ENCODE measurements at regions not wholly inside any gene's neighbourhood (a gene's known extent, or its start where the extent isn't known, plus 50 kb on each side); places are given as distances from the start of the nearest gene placed in this dataset.

DNA sequence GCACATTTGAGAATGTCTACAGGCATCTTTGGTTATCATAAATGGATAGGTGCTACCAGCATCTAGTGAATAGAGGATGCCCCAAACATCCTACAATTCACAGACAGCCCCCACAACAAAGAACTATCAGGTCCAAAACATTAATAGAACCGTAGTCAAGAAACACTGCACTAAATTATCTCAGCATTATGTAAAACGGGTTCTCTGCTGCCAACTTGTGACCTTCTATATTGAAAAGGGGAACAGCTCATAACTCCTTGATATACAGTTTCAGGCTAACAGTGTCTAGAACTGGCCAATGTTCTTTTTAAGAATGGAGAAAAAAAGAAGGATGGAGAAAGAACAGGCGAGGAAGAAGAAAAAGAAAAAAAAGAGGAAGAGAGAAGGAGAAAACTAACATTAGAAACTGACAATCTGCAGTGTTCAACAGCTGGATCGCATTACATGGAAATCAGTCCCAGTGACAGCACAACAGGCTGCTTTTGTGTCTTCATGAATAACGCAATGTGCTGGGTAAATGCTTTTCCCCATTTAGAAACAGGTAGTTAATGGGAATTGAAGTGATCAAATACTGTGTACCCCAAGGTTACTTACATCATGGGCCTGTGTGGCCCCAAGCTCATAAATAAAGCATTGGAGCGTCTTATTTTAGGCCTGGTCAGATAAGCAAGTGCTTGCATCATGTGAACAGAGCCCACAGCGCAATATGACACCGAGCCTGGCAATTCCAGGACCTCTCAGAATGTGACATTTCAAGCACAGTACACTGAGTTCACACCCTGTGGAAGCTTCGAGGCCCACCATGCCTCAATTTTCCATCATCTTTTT, 339.5 kb downstream of the DHX15 start:
- DNase-seq (ENCODE audit: low spot score) = no peak

- DNase-seq (ENCODE audit: low spot score) = no peak
Measured at GRCh38 chr4:24243641-24244040, 340.7 kb downstream of the DHX15 start.

DNA sequence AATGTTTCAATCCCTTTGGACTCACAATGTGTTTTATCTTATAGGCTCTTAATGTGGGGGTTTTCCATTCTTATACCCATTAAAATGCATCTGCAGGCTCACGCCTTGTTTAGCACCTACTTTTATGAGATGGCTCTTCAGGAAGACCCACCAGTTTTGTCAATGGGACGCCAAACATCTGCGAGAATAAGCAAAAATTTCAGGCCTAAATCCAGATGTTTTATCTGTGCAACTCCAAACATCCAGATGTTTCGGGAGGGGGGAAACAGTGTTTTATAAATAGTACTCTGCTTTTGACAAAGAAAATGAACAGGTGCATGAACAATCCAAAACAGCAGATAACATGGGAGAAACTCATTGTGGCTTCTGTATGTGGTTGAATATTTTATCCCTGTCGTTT, 342.8 kb downstream of the DHX15 start:
- no peak for DNase-seq (ENCODE audit: low spot score)

GRCh38 chr4:24240655-24241054, 343.7 kb downstream of the DHX15 start:
- DNase-seq (ENCODE audit: low spot score) = no peak

DNA sequence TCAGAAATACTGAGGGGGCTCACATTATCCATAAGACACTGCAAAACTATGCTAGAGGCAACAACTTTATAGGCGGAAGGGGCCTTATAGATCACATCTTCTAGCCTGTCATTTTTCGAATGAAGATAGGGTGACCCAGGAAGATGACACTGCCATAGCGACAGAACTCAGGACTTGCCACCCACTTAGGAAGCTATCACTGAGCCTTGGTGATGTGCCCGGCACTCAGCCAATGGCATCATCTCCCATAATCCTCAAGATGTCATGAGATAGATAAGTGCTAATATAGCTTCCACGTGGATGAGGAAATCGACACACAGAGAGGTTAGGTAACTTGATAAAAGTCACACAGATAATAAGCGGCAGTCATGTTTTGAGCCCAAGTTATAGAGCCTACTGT, 346.6 kb downstream of the DHX15 start:
- DNase-seq (ENCODE audit: low spot score) = no peak

DNA sequence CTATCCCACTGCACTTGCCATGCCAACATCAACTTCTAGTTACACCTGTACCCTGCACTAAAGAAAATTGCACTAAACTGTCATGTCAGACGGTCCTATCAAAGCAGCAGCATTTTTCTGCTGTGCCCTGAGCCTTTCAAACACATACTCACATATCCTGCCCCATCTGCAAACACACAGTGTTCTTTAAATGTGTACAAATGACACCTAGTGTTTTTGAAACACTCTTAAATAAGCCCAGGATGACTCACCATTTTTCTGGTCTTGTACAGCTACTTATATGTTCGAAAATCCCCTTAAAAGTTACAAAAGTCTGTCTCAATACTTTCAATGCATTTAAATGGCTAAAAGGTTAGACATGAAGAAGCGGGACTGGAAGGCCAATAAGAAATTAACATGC, 346.7 kb upstream of the PPARGC1A start:
- no peak for DNase-seq (ENCODE audit: low spot score)

- DNase-seq (ENCODE audit: low spot score) = no peak
Measured at GRCh38 chr4:24236120-24236519, 346.3 kb upstream of the PPARGC1A start.

DNA sequence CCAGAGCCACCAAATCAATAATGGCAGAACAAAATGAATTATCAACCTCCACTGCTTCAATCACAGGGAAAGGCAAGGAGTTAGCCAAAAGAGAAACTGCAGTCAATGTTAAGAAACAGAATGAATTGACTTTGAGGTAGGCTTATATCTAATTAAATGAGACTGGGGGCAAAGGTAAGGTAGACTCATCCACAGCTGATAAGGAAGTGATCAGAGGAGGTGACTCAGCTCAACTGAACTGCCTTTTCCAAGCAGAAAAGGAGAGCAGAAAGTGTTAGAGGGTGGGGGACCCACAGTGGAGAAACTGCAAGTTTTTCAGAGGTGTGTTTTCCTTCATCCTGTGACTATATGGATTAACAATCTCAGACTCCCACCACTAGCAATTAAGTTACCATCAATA, 345.8 kb upstream of the PPARGC1A start:
- DNase-seq (ENCODE audit: low spot score) = no peak

- DNase-seq (ENCODE audit: low spot score) = no peak
Measured at GRCh38 chr4:24234288-24234848, 344.5 kb upstream of the PPARGC1A start.

DNA sequence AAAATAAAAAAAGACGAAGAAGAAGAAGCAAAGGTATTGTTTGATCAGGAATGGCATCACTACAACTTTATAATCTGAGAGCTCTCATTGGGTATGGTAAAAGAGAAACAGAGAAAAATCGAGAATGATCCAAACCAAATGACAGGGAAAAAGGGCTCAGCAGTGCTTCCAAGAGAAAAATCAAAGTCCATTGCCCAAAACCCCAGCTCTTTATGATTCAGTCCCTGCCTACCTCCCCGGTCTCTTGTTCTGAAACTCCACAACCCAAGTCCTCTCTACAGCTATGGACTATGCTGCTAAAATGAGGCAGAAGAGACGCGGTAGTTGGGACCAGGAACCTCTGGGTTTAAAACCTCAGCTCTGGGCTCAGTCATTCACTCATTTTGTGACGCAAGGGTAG, 341.1 kb upstream of the PPARGC1A start:
- DNase-seq (ENCODE audit: low spot score) = no peak

GRCh38 chr4:24229978-24230377, 340.1 kb upstream of the PPARGC1A start:
- DNase-seq (ENCODE audit: low spot score) = no peak

DNA sequence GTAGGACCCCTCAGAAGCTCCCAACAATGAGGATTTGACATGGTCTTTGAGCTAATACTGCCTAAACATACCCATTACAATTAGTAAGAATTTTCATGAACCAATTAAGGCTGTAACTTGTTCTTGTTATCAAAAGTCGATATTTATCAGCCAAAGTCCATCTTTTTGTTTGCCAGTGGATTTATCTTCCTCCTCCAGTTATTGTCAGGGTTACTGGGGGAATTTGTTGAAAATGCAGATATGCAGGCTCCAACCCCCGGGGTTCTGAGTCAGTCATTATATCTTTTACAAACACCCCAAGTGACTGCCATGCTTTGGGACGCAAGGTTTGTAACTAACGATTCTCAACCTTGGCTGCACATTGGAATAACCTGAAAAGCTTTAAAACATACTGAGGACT, 338.8 kb upstream of the PPARGC1A start:
- DNase-seq (ENCODE audit: low spot score) = no peak

GRCh38 chr4:24226667-24227066, 336.8 kb upstream of the PPARGC1A start:
- DNase-seq (ENCODE audit: low spot score) = no peak

DNA sequence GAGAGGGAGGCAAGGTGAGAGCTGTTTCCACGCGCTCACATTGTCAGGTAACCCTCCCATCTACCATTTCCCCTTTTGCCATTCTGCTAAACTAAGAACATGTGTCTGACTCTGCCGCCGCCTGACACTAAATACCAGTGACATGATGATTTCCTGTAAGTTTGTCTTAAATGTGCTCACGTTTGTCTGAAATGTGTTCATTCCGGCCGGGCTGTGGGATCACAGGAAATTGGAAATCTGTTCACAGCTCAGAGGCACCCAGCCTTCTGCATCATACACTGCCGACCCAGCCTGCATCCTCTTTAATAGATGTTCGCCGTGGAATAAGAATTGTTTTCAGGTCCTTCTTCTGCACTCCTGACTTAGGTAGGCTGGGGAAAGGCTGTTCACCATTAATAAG, 336.2 kb upstream of the PPARGC1A start:
- DNase-seq (ENCODE audit: low spot score) = no peak

DNA sequence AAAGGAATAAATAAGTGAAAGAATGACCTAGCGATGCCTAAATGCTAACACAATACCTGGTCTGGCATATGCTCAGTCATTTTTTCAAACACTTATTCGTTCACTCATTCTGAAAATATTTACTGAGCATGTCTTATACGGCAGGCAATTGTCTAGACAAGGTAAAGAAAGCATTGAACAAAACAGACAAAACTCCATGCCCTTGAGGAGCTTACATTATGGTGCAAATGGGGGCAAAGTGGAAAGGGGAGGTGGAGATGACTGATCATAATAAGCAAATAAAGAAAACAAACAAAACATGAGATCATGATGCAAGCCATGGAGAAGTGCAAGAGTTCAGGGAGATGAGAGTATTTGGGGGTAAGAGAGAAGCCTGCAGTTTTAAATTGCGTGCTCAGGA, 334.6 kb upstream of the PPARGC1A start:
- no peak for DNase-seq (ENCODE audit: low spot score)

DNA sequence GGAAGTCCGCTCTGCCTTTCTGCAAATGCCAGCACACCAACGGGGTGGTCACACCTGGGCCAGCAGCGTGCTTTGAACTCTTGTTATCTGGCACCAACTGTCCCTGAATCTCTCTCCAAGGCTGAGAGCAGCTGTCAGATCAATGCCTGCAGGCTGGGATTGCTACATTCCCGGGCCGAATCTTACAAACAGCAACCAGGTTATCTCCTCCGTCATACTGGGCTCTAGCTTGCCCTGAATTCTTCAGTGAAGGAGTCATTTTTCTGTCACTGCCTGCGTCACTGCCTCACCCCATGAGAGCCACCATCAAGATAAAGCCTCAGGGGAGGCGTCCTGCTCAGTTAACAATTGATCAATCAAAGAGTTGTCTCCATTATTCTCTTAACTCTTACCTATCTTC, 329.4 kb upstream of the PPARGC1A start:
- DNase-seq (ENCODE audit: low spot score) = no peak

DNA sequence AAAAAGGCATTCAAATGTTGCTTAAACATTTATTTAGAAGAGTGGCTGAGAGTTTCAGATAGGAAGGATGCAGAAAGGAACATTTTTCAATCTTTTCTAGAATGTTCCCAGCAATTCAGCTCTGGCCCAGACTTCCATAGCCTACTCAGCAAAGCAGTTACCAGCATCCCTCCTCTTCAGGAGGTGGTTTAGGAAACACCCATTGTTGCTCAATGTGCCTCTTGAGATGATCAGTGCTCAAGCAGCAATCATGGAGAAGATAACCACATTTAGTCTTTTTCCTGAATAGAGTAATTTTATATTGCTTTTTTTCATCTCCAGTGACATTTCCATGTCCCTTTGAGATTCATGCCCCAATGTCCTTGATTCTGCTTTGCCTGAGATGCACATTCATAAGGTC, 328.7 kb upstream of the PPARGC1A start:
- DNase-seq (ENCODE audit: low spot score) = no peak

GRCh38 chr4:24214796-24215195, 324.9 kb upstream of the PPARGC1A start:
- DNase-seq (ENCODE audit: low spot score) = no peak

DNA sequence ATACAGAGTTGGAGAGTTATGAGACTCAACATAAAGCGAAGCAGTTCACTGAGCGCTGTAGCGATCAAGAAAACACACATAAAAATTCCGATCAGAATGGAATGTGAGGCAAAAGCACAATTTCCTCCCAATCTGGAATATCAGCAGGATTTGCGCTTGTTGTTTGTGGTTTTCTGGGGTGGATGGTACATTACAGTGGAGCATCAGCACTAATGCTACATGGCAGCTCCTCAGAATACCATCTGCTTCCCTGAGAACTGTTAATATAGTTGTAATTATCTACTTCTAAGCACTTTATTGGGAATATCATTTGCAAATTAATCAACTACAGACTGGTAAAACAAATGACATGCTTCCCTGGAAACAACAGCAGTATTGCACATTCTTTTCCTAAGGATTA, 324.1 kb upstream of the PPARGC1A start:
- peak; percentile 72 for DNase-seq (ENCODE audit: low spot score)

- DNase-seq (ENCODE audit: low spot score) = no peak
Measured at GRCh38 chr4:24212642-24213041, 322.8 kb upstream of the PPARGC1A start.

DNA sequence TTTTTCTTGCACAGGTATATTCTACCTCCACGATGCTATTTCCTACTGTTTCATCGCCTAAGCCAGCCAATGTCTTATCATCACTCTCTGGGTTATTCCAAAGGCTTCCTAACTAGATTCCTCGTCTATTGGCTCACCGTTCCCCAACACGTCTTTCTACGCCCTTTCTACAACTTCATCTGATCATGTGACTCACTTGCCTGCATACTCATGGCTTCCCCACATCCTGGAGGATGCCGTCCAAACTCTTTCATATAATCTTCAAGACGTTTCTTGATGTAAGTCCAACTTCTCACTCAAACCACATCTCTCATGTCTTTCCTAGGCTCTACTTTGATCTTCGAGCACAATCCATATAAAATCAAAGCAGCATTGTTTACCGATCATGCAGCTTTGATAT, 322.0 kb upstream of the PPARGC1A start:
- no peak for DNase-seq (ENCODE audit: low spot score)

DNA sequence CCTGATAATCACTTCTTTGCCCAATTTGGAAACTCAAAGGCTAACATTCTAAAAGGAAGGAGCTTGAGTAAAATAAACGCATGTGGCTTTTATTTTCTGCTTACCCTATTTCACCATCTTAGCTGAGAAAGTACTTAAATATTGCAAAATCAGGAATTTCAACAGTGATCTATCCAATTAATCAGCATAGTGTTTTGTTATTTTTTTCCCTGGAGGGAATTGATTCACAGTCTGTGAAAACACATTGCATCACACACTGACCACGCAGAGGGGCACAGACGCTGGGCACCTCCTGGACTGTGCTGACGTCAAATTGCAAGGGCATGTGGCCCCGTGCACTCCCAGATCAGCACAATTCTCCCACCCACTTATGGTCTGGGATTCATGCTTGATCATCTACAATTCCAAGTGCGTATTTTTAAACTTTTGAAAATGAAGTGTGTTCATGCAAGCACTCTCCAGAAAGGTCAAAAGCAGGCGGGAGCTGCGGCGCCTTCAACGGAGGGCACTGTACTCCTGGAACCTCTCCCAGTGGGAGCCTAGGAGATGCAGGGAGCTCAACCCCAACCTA, 320.6 kb upstream of the PPARGC1A start:
- DNase-seq (ENCODE audit: low spot score) = no peak

DNA sequence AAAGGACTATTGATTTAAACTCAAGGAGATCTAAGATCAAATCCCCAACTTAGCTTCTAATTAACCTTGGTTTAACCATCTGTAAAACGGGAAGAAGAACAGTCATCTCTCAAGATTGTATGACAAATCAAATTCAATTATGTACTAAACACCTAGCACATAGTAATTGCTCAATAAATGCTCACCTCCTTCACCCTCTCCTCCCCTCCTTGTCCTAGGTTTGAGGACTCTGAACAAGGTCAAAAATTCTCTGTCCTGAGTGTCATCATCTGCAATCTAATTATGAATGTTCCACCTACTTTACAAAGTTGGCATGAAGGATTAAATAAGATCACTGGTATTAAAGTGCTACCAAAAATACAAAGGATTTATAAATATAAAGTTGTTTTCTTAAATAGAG, 320.1 kb upstream of the PPARGC1A start:
- no peak for DNase-seq (ENCODE audit: low spot score)

DNA sequence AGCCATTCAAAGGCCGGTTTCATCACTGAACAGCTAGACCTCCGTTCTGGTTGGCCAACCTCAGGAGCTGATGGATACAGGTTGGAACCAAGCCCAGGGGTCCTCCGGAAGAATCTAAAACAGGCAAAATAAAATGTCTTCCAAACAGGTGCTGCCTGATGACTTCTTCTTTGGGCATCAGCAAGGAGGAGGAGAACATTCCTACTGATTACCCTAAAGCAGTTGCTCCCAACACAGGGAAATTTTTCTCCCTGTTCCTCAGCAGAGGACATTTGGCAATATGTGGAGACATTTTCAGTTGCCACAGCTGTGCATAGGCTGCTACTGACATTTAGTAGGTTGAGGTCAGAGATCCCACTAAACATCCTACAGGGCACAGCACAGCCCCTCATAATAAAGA, 319.3 kb upstream of the PPARGC1A start:
- no peak for DNase-seq (ENCODE audit: low spot score)

Data from cerebellar cortex (tissue), 1 donor.